GM12873 (cell line): ENCODE measurements at regions not wholly inside any gene's neighbourhood (a gene's known extent, or its start where the extent isn't known, plus 50 kb on each side); places are given as distances from the start of the nearest gene placed in this dataset.

ENCODE experiments used
- TF ChIP-seq, protein P1 (sequence below): IDR thresholded peaks from 2 replicates; pipeline ENCODE4 v1.5.1; 2012; ENCODE audit warnings: low read depth, mild to moderate bottlenecking, moderate library complexity, low read length, control low read depth; ENCODE audit not compliant: insufficient read depth; ENCODE audit errors: missing control alignments

DNA sequence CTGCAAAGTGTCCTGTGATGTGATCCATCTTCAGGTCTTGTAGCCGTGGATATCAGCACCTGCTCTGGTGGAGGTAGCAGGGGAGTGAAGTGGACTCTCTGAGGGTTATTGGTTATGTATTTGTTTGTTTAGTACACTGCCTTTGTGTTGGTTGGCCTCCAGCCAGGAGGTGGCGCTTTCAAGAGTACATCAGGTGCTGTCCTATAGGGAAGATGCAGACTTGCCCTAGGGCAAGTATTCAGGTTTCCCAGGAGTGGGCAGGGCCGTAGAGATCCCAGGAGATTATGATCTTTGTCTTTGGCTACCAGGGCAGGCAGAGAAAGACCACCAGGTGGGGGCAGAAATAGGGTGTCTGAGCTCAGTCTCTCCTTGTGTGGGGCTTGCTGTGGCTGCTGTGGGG, 411.8 kb downstream of the SOX11 start:
- TF ChIP-seq, protein P1, sequence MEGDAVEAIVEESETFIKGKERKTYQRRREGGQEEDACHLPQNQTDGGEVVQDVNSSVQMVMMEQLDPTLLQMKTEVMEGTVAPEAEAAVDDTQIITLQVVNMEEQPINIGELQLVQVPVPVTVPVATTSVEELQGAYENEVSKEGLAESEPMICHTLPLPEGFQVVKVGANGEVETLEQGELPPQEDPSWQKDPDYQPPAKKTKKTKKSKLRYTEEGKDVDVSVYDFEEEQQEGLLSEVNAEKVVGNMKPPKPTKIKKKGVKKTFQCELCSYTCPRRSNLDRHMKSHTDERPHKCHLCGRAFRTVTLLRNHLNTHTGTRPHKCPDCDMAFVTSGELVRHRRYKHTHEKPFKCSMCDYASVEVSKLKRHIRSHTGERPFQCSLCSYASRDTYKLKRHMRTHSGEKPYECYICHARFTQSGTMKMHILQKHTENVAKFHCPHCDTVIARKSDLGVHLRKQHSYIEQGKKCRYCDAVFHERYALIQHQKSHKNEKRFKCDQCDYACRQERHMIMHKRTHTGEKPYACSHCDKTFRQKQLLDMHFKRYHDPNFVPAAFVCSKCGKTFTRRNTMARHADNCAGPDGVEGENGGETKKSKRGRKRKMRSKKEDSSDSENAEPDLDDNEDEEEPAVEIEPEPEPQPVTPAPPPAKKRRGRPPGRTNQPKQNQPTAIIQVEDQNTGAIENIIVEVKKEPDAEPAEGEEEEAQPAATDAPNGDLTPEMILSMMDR: peak; percentile 43

DNA sequence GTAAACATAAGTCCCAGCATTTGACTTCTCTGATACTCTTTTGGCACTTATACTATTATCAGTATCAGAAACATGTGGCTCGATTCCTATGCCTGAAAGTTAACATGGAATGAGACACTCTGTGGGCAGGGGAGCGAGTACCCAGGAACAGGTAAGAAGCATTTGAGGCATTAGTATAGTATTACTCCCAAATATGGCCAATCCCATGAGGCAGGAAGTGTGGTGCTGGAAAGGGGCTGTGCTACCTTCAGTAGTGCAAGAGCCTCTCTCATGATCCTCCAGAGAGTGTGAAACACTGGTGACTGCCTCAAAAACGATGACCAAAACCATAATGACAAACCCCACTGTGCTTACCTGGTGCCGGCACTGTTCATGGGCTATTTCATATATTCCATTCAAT, 415.1 kb downstream of the SOX11 start:
- TF ChIP-seq, protein P1: no peak

GRCh38 chr2:6109831-6110230, 417.6 kb downstream of the SOX11 start:
- TF ChIP-seq, protein P1: no peak

- TF ChIP-seq, protein P1: no peak
Observed at GRCh38 chr2:6111781-6112261, 419.6 kb downstream of the SOX11 start.

DNA sequence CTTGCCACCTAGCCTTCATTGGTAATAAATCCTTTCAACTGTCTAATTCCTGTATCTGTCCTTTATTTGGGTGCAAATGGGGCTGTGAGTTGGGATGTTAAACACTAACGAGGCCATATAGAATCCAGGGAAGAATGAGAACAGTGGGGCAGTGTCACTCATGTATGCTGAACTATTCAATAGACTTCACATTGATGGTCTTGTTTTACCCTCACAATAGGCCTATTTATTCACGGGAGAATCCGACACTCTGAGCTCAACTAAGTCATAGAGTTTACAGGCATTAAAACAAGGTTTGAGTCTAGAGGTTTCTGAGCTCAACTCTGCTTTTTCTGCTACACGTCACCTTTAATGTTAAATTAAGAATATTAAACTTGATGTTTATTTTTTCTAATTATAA, 421.6 kb downstream of the SOX11 start:
- TF ChIP-seq, protein P1: no peak

- TF ChIP-seq, protein P1: no peak
Observed at GRCh38 chr2:6127718-6128117, 435.5 kb downstream of the SOX11 start.

DNA sequence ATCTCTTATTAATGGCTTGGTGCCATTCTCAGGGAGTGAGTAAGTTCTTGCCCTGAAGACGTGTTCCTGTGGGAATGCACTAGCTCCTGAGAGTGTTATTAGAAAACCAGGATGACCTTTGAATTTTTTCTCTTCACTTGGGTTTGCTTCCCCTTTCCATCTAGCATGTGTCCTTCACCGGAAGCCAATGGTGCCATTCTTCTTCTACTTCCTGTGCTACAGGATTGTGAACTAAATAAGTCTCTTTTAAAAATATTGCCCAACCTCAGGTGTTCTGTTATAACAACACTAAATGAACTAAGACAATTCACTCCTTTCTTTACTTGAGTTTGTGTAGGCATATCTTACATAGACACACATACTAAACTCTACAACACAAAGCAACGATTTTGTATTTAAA, 447.0 kb downstream of the SOX11 start:
- TF ChIP-seq, protein P1: no peak
